Gastrocnemius medialis (tissue), 4 donors: ENCODE measurements at regions not wholly inside any gene's neighbourhood (a gene's known extent, or its start where the extent isn't known, plus 50 kb on each side); places are given as distances from the start of the nearest gene placed in this dataset.

Experiments used
- POLR2A ChIP-seq, 2 donors: fragments of 450-650 bp; IDR thresholded peaks; one replicate each; pipeline ENCODE4 v1.6.1; 2017; ENCODE audit warnings: antibody characterized with exemption in 2 of 2, mild to moderate bottlenecking in 2 of 2, moderate library complexity in 2 of 2
- TF ChIP-seq, protein P1 (sequence below), 5 experiments: fragments of 450-650 bp in 3 of 5; fragments of 200-600 bp in 2 of 5; sonication (generic) in 2 of 5; IDR thresholded peaks in 4 of 5; conservative IDR thresholded peaks in 1 of 5; 1 replicate in 4 of 5; 2 replicates in 1 of 5; pipeline ENCODE4 v1.5.1; 2016 to 2019; ENCODE audit warnings: antibody characterized with exemption in 5 of 5, mild to moderate bottlenecking in 3 of 5, moderate library complexity in 3 of 5

GRCh38 chr7:41385996-41386395 is 316.9 kb downstream of the INHBA start:
- TF ChIP-seq, protein P1, sequence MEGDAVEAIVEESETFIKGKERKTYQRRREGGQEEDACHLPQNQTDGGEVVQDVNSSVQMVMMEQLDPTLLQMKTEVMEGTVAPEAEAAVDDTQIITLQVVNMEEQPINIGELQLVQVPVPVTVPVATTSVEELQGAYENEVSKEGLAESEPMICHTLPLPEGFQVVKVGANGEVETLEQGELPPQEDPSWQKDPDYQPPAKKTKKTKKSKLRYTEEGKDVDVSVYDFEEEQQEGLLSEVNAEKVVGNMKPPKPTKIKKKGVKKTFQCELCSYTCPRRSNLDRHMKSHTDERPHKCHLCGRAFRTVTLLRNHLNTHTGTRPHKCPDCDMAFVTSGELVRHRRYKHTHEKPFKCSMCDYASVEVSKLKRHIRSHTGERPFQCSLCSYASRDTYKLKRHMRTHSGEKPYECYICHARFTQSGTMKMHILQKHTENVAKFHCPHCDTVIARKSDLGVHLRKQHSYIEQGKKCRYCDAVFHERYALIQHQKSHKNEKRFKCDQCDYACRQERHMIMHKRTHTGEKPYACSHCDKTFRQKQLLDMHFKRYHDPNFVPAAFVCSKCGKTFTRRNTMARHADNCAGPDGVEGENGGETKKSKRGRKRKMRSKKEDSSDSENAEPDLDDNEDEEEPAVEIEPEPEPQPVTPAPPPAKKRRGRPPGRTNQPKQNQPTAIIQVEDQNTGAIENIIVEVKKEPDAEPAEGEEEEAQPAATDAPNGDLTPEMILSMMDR (IDR thresholded peaks at IDR 0.05 in 4 of 5, conservative IDR thresholded peaks at IDR 0.05 in 1 of 5): no peak
- TF ChIP-seq POLR2A (IDR thresholded peaks at IDR 0.05): no peak
